CD4-positive, alpha-beta T cell (primary cell): ENCODE measurements at regions not wholly inside any gene's neighbourhood (a gene's known extent, or its start where the extent isn't known, plus 50 kb on each side); places are given as distances from the start of the nearest gene placed in this dataset.

Source experiments
- ATAC-seq: fragments of 200-7000 bp; cut with Tn5 transposase; one replicate; pipeline ENCODE4 v1.10.0; 2022; ENCODE audit warnings: mild to moderate bottlenecking; ENCODE audit not compliant: poor library complexity
- CTCF ChIA-PET: fragments of 350-600 bp; sonication (Branson Sonifier 250); formaldehyde crosslinking; loops from one replicate; lab custom pipeline; 2021; ENCODE audit warnings: antibody characterized with exemption, inconsistent platforms; lab: Charles Lee
- POLR2A ChIA-PET: fragments of 350-600 bp; sonication (Branson Sonifier 250); formaldehyde crosslinking; loops from one replicate; lab custom pipeline; 2021; ENCODE audit warnings: antibody characterized with exemption, inconsistent platforms; lab: Charles Lee
- DNase-seq, 14 experiments: peaks; one replicate each; pipeline ENCODE4 v3.0.0-alpha.2; 2013 to 2020; ENCODE audit warnings: mixed read lengths in 2 of 14
- H3K27ac ChIP-seq, 2 donors: one replicate each; pipeline versions ENCODE4 v1.5.1 to v1.7.0; 2013; ENCODE audit warnings: low read length in 2 of 2, low read depth in 1 of 2, mild to moderate bottlenecking in 1 of 2
- H3K27me3 ChIP-seq, 2 experiments: 1 replicate in 1 of 2; 2 replicates in 1 of 2; pipeline versions ENCODE4 v1.6.1 to v1.7.0; 2013; ENCODE audit warnings: low read length in 2 of 2, control low read depth in 1 of 2, mild to moderate bottlenecking in 1 of 2, moderate library complexity in 1 of 2; ENCODE audit not compliant: insufficient read depth in 2 of 2, control insufficient read depth in 1 of 2
- H3K36me3 ChIP-seq: one replicate; pipeline ENCODE4 v1.6.1; 2013; ENCODE audit warnings: low read length, control low read depth; ENCODE audit not compliant: insufficient read depth
- H3K4me1 ChIP-seq: one replicate; pipeline ENCODE4 v1.6.1; 2013; ENCODE audit warnings: low read length, control low read depth; ENCODE audit not compliant: insufficient read depth
- H3K4me3 ChIP-seq: one replicate; pipeline ENCODE4 v1.5.1; 2013; ENCODE audit warnings: mild to moderate bottlenecking, low read length, moderate library complexity
- H3K9me3 ChIP-seq, 2 experiments: 1 replicate in 1 of 2; 2 replicates in 1 of 2; pipeline versions ENCODE4 v1.6.1 to v1.7.0; 2013; ENCODE audit warnings: low read length in 2 of 2, mild to moderate bottlenecking in 2 of 2, control low read depth in 1 of 2, moderate library complexity in 1 of 2; ENCODE audit not compliant: control insufficient read depth in 1 of 2, insufficient read depth in 1 of 2
- H3K27ac Mint-ChIP-seq: one replicate; pipeline ENCODE4 v1.8.0; 2020; ENCODE audit warnings: mixed read lengths
- H3K27me3 Mint-ChIP-seq: one replicate; pipeline ENCODE4 v1.8.0; 2021; ENCODE audit warnings: mixed read lengths
- H3K36me3 Mint-ChIP-seq: one replicate; pipeline ENCODE4 v1.8.0; 2021; ENCODE audit warnings: low read depth, mixed read lengths
- H3K4me1 Mint-ChIP-seq: one replicate; pipeline ENCODE4 v1.8.0; 2021; ENCODE audit warnings: low read depth, mixed read lengths
- H3K4me3 Mint-ChIP-seq: one replicate; pipeline ENCODE4 v1.8.0; 2020; ENCODE audit warnings: mild to moderate bottlenecking, mixed read lengths
- H3K9me3 Mint-ChIP-seq: one replicate; pipeline ENCODE4 v1.8.0; 2020; ENCODE audit warnings: mixed read lengths
- CTCF ChIP-seq: fragments of 200-600 bp; IDR thresholded peaks from one replicate; pipeline ENCODE4 v1.8.0; 2022; ENCODE audit warnings: antibody characterized with exemption, mild to moderate bottlenecking
- intact Hi-C, 2 experiments: fragments of 100-400 bp; cut with DNase I in 1 of 2; cut with micrococcal nuclease in 1 of 2; formaldehyde crosslinking; loops; one replicate each; pipeline versions ENCODE4 v1.15.1 to v1.9.0; 2023 to 2025; cut with DNase I, micrococcal nuclease

GRCh38 chr9:7975336-7975735 is 175.8 kb upstream of the DMAC1 start:
- no peak for DNase-seq
- H3K36me3 ChIP-seq: no peaks in the 10 kb centered on the region
- H3K4me3 ChIP-seq: no peak overlapping the region
- no peak for TF ChIP-seq CTCF
- H3K27ac ChIP-seq: no peak overlapping the region
- Mint-ChIP-seq H3K27me3 (no peaks in the 10 kb centered on the region), H3K27ac (peak overlapping the region; percentile 85), H3K36me3 (no peaks in the 10 kb centered on the region), H3K4me3 (no peak overlapping the region), H3K9me3 (no peaks in the 10 kb centered on the region), H3K4me1 (peaks cover 65% of the 10 kb centered on the region)
- ATAC-seq: no peak
- no peaks in the 10 kb centered on the region for H3K27me3 ChIP-seq
- no peaks in the 10 kb centered on the region for H3K9me3 ChIP-seq
- H3K4me1 ChIP-seq: peaks cover 42% of the 10 kb centered on the region
- intact Hi-C loops: loop anchor here in 1 of 2 experiments (10.0 kb wide), 1 partner anchor 171 kb away; no protein-coding TSS in a partner anchor
- ChIA-PET CTCF (no interaction called here), POLR2A (interaction anchor here (1.9 to 2.0 kb wide), 2 partner anchors 8 to 45 kb away, joined by 7 to 11 read pairs; no protein-coding TSS in a partner anchor)

- H3K4me3 ChIP-seq: no peak overlapping the region
- Mint-ChIP-seq H3K36me3 (no peaks in the 10 kb centered on the region), H3K9me3 (no peaks in the 10 kb centered on the region), H3K27me3 (no peaks in the 10 kb centered on the region), H3K27ac (peak overlapping the region; percentile 85), H3K4me1 (peaks cover 60% of the 10 kb centered on the region), H3K4me3 (peak overlapping the region; percentile 61)
- TF ChIP-seq CTCF: no peak
- H3K27me3 ChIP-seq: no peaks in the 10 kb centered on the region
- DNase-seq: peak in 4 of 14 experiments; percentile 23 to 48 (median 28)
- ATAC-seq: no peak
- POLR2A ChIA-PET: interaction anchor here (1.3 to 2.0 kb wide), 2 partner anchors 38 to 44 kb away, joined by 4 to 7 read pairs; no protein-coding TSS in a partner anchor
- intact Hi-C loops: loop anchor here in 1 of 2 experiments (5.0 to 10.0 kb wide), 2 partner anchors 37 to 170 kb away; no protein-coding TSS in a partner anchor
- CTCF ChIA-PET: no interaction called here
- H3K4me1 ChIP-seq: peaks cover 42% of the 10 kb centered on the region
- H3K36me3 ChIP-seq: no peaks in the 10 kb centered on the region
- H3K27ac ChIP-seq: no peak overlapping the region
- H3K9me3 ChIP-seq: no peaks in the 10 kb centered on the region
Measured at GRCh38 chr9:7974335-7974960, 174.9 kb upstream of the DMAC1 start.

GRCh38 chr9:7973123-7973522 is 173.5 kb upstream of the DMAC1 start:
- H3K27ac ChIP-seq: no peak overlapping the region
- intact Hi-C loops: loop anchor here in 1 of 2 experiments (5.0 to 10.0 kb wide), 2 partner anchors 36 to 168 kb away; no protein-coding TSS in a partner anchor
- ChIA-PET CTCF (no interaction called here), POLR2A (no interaction called here)
- H3K9me3 ChIP-seq: no peaks in the 10 kb centered on the region
- DNase-seq: no peak
- Mint-ChIP-seq H3K27me3 (no peaks in the 10 kb centered on the region), H3K4me3 (no peak overlapping the region), H3K9me3 (no peaks in the 10 kb centered on the region), H3K36me3 (no peaks in the 10 kb centered on the region), H3K27ac (no peak overlapping the region), H3K4me1 (peaks cover 53% of the 10 kb centered on the region)
- H3K4me1 ChIP-seq: peaks cover 34% of the 10 kb centered on the region
- no peak for TF ChIP-seq CTCF
- H3K4me3 ChIP-seq: no peak overlapping the region
- no peaks in the 10 kb centered on the region for H3K36me3 ChIP-seq
- no peak for ATAC-seq
- no peaks in the 10 kb centered on the region for H3K27me3 ChIP-seq
